Stimulated activated CD8-positive, alpha-beta memory T cell treated with anti-CD3 and anti-CD28 coated beads, Interleukin-15, amount 100 ng/mL, for 4 hours (primary cell): ENCODE measurements at regions not wholly inside any gene's neighbourhood (a gene's known extent, or its start where the extent isn't known, plus 50 kb on each side); places are given as distances from the start of the nearest gene placed in this dataset.
"Not testable (repeated sequence)": the region's sequence is repeated elsewhere in the genome, so short reads cannot be mapped to it uniquely, and the experiment has no call there.

Experiments used
- DNase-seq, 2 donors: peaks; one replicate each; pipeline ENCODE4 v3.0.0-alpha.2; 2020; ENCODE audit warnings: low read depth in 2 of 2

GRCh38 chr3:101138817-101139216 is 145.6 kb upstream of the ABI3BP start:
- DNase-seq = no peak

- no peak for DNase-seq
Measured at GRCh38 chr3:101134331-101134730, 141.1 kb upstream of the ABI3BP start.

GRCh38 chr3:101133652-101134051 is 140.4 kb upstream of the ABI3BP start:
- DNase-seq = no peak

- not testable (repeated sequence) for DNase-seq
Measured at GRCh38 chr3:101133197-101133596, 140.0 kb upstream of the ABI3BP start.

- DNase-seq = no peak
Measured at GRCh38 chr3:101131767-101132166, 138.5 kb upstream of the ABI3BP start.

GRCh38 chr3:101128786-101129185 is 135.6 kb upstream of the ABI3BP start:
- no peak for DNase-seq

GRCh38 chr3:101128001-101128400 is 134.8 kb upstream of the ABI3BP start:
- DNase-seq = no peak

GRCh38 chr3:101124125-101124524 is 130.9 kb upstream of the ABI3BP start:
- DNase-seq = no peak

GRCh38 chr3:101123081-101123480 is 129.9 kb upstream of the ABI3BP start:
- no peak for DNase-seq

- DNase-seq = no peak
Measured at GRCh38 chr3:101122681-101123080, 129.5 kb upstream of the ABI3BP start.

GRCh38 chr3:101120039-101120438 is 126.8 kb upstream of the ABI3BP start:
- no peak for DNase-seq

GRCh38 chr3:101119535-101119934 is 126.3 kb upstream of the ABI3BP start:
- no peak for DNase-seq

GRCh38 chr3:101117980-101118379 is 124.8 kb upstream of the ABI3BP start:
- no peak for DNase-seq

- DNase-seq = no peak
Measured at GRCh38 chr3:101117465-101117864, 124.2 kb upstream of the ABI3BP start.

GRCh38 chr3:101110295-101110694 is 117.1 kb upstream of the ABI3BP start:
- not testable (repeated sequence) for DNase-seq

- DNase-seq = no peak
Measured at GRCh38 chr3:101104321-101104720, 111.1 kb upstream of the ABI3BP start.

GRCh38 chr3:101102678-101103296 is 109.6 kb upstream of the ABI3BP start:
- no peak for DNase-seq

- DNase-seq = no peak
Measured at GRCh38 chr3:101100361-101101009, 107.3 kb upstream of the ABI3BP start.

GRCh38 chr3:101099791-101100190 is 106.6 kb upstream of the ABI3BP start:
- DNase-seq = no peak

GRCh38 chr3:101096444-101096843 is 103.2 kb upstream of the ABI3BP start:
- no peak for DNase-seq

- DNase-seq = no peak
Measured at GRCh38 chr3:101095693-101096430, 102.6 kb upstream of the ABI3BP start.

GRCh38 chr3:101091489-101091888 is 98.3 kb upstream of the ABI3BP start:
- no peak for DNase-seq

- DNase-seq = no peak
Measured at GRCh38 chr3:101085752-101086151, 92.5 kb upstream of the ABI3BP start.
